Hepatocyte (in vitro differentiated cells): ENCODE measurements at regions not wholly inside any gene's neighbourhood (a gene's known extent, or its start where the extent isn't known, plus 50 kb on each side); places are given as distances from the start of the nearest gene placed in this dataset.

ENCODE experiments used
- DNase-seq: peaks from one replicate; pipeline ENCODE4 v3.0.0-alpha.2; 2016; ENCODE audit warnings: low spot score
- H2AFZ ChIP-seq: fragments of 200-600 bp; sonication (generic); 2 replicates; pipeline ENCODE4 v1.6.0; 2016; ENCODE audit warnings: antibody characterized with exemption, mild to moderate bottlenecking
- H3K27ac ChIP-seq: fragments of 200-600 bp; sonication (generic); 2 replicates; pipeline ENCODE4 v1.5.1; 2016; ENCODE audit warnings: mild to moderate bottlenecking
- H3K27me3 ChIP-seq: fragments of 200-600 bp; sonication (generic); 2 replicates; pipeline ENCODE4 v1.6.1; 2016
- H3K36me3 ChIP-seq: fragments of 200-600 bp; sonication (generic); replicated peaks from 2 replicates; pipeline ENCODE4 v1.5.1; 2016; ENCODE audit warnings: low read depth; ENCODE audit not compliant: insufficient read depth
- H3K4me1 ChIP-seq: fragments of 200-600 bp; sonication (generic); 2 replicates; pipeline ENCODE4 v1.5.1; 2016; ENCODE audit warnings: mild to moderate bottlenecking, moderate library complexity; ENCODE audit not compliant: insufficient read depth
- H3K4me2 ChIP-seq: fragments of 200-600 bp; sonication (generic); 2 replicates; pipeline ENCODE4 v1.6.0; 2016
- H3K4me3 ChIP-seq: fragments of 200-600 bp; sonication (generic); 2 replicates; pipeline ENCODE4 v1.5.1; 2016; ENCODE audit warnings: mild to moderate bottlenecking
- H3K79me2 ChIP-seq: fragments of 200-600 bp; sonication (generic); 2 replicates; pipeline ENCODE4 v1.6.0; 2017; ENCODE audit warnings: mild to moderate bottlenecking
- H3K9me2 ChIP-seq: fragments of 200-600 bp; sonication (generic); replicated peaks from 2 replicates; pipeline ENCODE4 v1.6.0; 2017; ENCODE audit warnings: mild to moderate bottlenecking; ENCODE audit not compliant: insufficient read depth
- H3K9me3 ChIP-seq: fragments of 200-600 bp; sonication (generic); 2 replicates; pipeline ENCODE4 v1.5.1; 2016; ENCODE audit warnings: low read depth, mild to moderate bottlenecking
- H4K20me1 ChIP-seq: fragments of 200-600 bp; sonication (generic); 2 replicates; pipeline ENCODE4 v1.6.0; 2016; ENCODE audit warnings: mild to moderate bottlenecking; ENCODE audit not compliant: insufficient read depth, poor library complexity, severe bottlenecking
- CTCF ChIP-seq: fragments of 200-600 bp; sonication (generic); IDR thresholded peaks from 2 replicates; pipeline ENCODE4 v1.5.1; 2016; ENCODE audit warnings: antibody characterized with exemption, mild to moderate bottlenecking; ENCODE audit not compliant: poor library complexity
- EZH2 ChIP-seq: fragments of 200-600 bp; sonication (generic); IDR thresholded peaks from 2 replicates; pipeline ENCODE4 v1.6.1; 2016; ENCODE audit warnings: antibody characterized with exemption, mild to moderate bottlenecking, borderline replicate concordance
- EZH2phosphoT487 ChIP-seq: fragments of 200-600 bp; sonication (generic); IDR thresholded peaks from one replicate; pipeline ENCODE4 v1.6.1; 2018; ENCODE audit warnings: antibody characterized with exemption, mild to moderate bottlenecking, low read depth, moderate library complexity; ENCODE audit not compliant: unreplicated experiment, severe bottlenecking
- WGBS: methylation state at CpG from one replicate; pipeline ENCODE4 v1.1.6; 2016; ENCODE audit warnings: low lambda C conversion rate; ENCODE audit errors: missing lambda C conversion rate; 5-methylcytosine and 5-hydroxymethylcytosine counted together

- WGBS, result 89% methylated on average over 22 of the region's 22 CpGs
- Histone ChIP-seq H3K79me2 (no peaks in the 10 kb centered on the region), H3K9me2 (no peaks in the 10 kb centered on the region), H3K4me2 (no peak overlapping the region), H3K36me3 (no peaks in the 10 kb centered on the region), H3K27me3 (no peaks in the 10 kb centered on the region), H3K9me3 (no peaks in the 10 kb centered on the region), H4K20me1 (no peaks in the 10 kb centered on the region), H3K4me3 (no peak overlapping the region), H3K27ac (no peak overlapping the region), H2AFZ (no peak overlapping the region), H3K4me1 (peaks cover 6% of the 10 kb centered on the region)
- DNase-seq, result no peak
- TF ChIP-seq EZH2 (no peak), CTCF (no peak), EZH2phosphoT487 (no peak)
These were observed 278.2 kb downstream of the BRD1 start for GRCh38 chr22:49549256-49550140.

- Histone ChIP-seq H2AFZ (no peak overlapping the region), H3K4me3 (no peak overlapping the region), H3K27me3 (no peaks in the 10 kb centered on the region), H3K4me2 (peak overlapping the region; percentile 65), H3K79me2 (no peaks in the 10 kb centered on the region), H3K36me3 (no peaks in the 10 kb centered on the region), H3K9me3 (no peaks in the 10 kb centered on the region), H3K9me2 (no peaks in the 10 kb centered on the region), H3K4me1 (peaks cover 6% of the 10 kb centered on the region), H3K27ac (peak overlapping the region; percentile 85), H4K20me1 (no peaks in the 10 kb centered on the region)
- peak; percentile 42 for DNase-seq
- 38% methylated on average over 17 of the region's 17 CpGs for WGBS
- TF ChIP-seq EZH2 (no peak), CTCF (peak; percentile 6)
These were observed 279.1 kb downstream of the BRD1 start for GRCh38 chr22:49548356-49549202.

GRCh38 chr22:49547751-49548239 lies 279.9 kb downstream of the BRD1 start:
- no peaks in the 10 kb centered on the region for H3K27me3 ChIP-seq
- TF ChIP-seq CTCF (no peak), EZH2 (no peak), EZH2phosphoT487 (no peak)
- no peaks in the 10 kb centered on the region for H3K9me3 ChIP-seq
- peak overlapping the region; percentile 65 for H3K4me2 ChIP-seq
- no peak overlapping the region for H2AFZ ChIP-seq
- 89% methylated on average over 16 of the region's 16 CpGs for WGBS
- no peak overlapping the region for H3K4me3 ChIP-seq
- peaks cover 6% of the 10 kb centered on the region for H3K4me1 ChIP-seq
- H3K79me2 ChIP-seq, result no peaks in the 10 kb centered on the region
- no peaks in the 10 kb centered on the region for H3K9me2 ChIP-seq
- no peaks in the 10 kb centered on the region for H3K36me3 ChIP-seq
- no peaks in the 10 kb centered on the region for H4K20me1 ChIP-seq
- DNase-seq, result no peak
- peak overlapping the region; percentile 85 for H3K27ac ChIP-seq
